SU-DHL-6 (cell line): ENCODE measurements at regions not wholly inside any gene's neighbourhood (a gene's known extent, or its start where the extent isn't known, plus 50 kb on each side); places are given as distances from the start of the nearest gene placed in this dataset.
"Not testable (repeated sequence)": the region's sequence is repeated elsewhere in the genome, so short reads cannot be mapped to it uniquely, and the experiment has no call there.

Experiments
- H2AFZ ChIP-seq: fragments of 200-600 bp; sonication (generic); 2 replicates; pipeline ENCODE4 v1.6.1; 2014; ENCODE audit warnings: low read depth, mild to moderate bottlenecking, moderate library complexity, mixed read lengths, antibody characterized with exemption, low read length; ENCODE audit not compliant: severe bottlenecking
- H3F3A ChIP-seq: fragments of 200-600 bp; shearing (Covaris generic); 2 replicates; pipeline ENCODE4 v1.6.0; 2016; ENCODE audit warnings: antibody characterized with exemption, mild to moderate bottlenecking; ENCODE audit not compliant: insufficient read depth
- H3K27ac ChIP-seq: fragments of 200-600 bp; sonication (generic); 2 replicates; pipeline ENCODE4 v1.5.1; 2016; ENCODE audit warnings: low read depth, mild to moderate bottlenecking, low read length, moderate library complexity, mixed read lengths
- H3K27me3 ChIP-seq: fragments of 200-600 bp; sonication (generic), shearing (Covaris generic); 2 replicates; pipeline ENCODE4 v1.6.0; 2014; ENCODE audit warnings: mild to moderate bottlenecking, low read length
- H3K36me3 ChIP-seq: fragments of 200-600 bp; sonication (generic); 2 replicates; pipeline ENCODE4 v1.6.1; 2014; ENCODE audit warnings: mild to moderate bottlenecking, low read length, mixed read lengths
- H3K4me2 ChIP-seq: fragments of 300-600, 200-600 bp; shearing (Covaris generic), sonication (generic); 2 replicates; pipeline ENCODE4 v1.6.0; 2014; ENCODE audit warnings: low read length, low read depth, mild to moderate bottlenecking; ENCODE audit not compliant: poor library complexity, severe bottlenecking
- H3K4me3 ChIP-seq: fragments of 200-600 bp; sonication (generic); 2 replicates; pipeline ENCODE4 v1.5.1; 2014; ENCODE audit warnings: antibody characterized with exemption, low read length, mild to moderate bottlenecking, mixed read lengths; ENCODE audit not compliant: insufficient read depth, poor library complexity, severe bottlenecking
- H3K79me2 ChIP-seq: fragments of 200-600 bp; sonication (generic); 2 replicates; pipeline ENCODE4 v1.6.1; 2014; ENCODE audit warnings: mild to moderate bottlenecking, low read length, moderate library complexity; ENCODE audit not compliant: insufficient read depth
- H3K9ac ChIP-seq: fragments of 200-600 bp; sonication (generic); 2 replicates; pipeline ENCODE4 v1.7.0; 2014; ENCODE audit warnings: mild to moderate bottlenecking, low read length
- H3K9me2 ChIP-seq: fragments of 200-600 bp; sonication (generic); replicated peaks from 2 replicates; pipeline ENCODE4 v1.6.1; 2014; ENCODE audit warnings: low read length; ENCODE audit not compliant: insufficient read depth
- H3K9me3 ChIP-seq: fragments of 200-600 bp; sonication (generic); 2 replicates; pipeline ENCODE4 v1.6.1; 2014; ENCODE audit warnings: low read length, mixed read lengths; ENCODE audit not compliant: insufficient read depth
- H4K20me1 ChIP-seq: fragments of 200-600 bp; sonication (generic); 2 replicates; pipeline ENCODE4 v1.6.1; 2014; ENCODE audit warnings: low read depth, mild to moderate bottlenecking, antibody characterized with exemption, low read length, moderate library complexity, mixed read lengths

DNA sequence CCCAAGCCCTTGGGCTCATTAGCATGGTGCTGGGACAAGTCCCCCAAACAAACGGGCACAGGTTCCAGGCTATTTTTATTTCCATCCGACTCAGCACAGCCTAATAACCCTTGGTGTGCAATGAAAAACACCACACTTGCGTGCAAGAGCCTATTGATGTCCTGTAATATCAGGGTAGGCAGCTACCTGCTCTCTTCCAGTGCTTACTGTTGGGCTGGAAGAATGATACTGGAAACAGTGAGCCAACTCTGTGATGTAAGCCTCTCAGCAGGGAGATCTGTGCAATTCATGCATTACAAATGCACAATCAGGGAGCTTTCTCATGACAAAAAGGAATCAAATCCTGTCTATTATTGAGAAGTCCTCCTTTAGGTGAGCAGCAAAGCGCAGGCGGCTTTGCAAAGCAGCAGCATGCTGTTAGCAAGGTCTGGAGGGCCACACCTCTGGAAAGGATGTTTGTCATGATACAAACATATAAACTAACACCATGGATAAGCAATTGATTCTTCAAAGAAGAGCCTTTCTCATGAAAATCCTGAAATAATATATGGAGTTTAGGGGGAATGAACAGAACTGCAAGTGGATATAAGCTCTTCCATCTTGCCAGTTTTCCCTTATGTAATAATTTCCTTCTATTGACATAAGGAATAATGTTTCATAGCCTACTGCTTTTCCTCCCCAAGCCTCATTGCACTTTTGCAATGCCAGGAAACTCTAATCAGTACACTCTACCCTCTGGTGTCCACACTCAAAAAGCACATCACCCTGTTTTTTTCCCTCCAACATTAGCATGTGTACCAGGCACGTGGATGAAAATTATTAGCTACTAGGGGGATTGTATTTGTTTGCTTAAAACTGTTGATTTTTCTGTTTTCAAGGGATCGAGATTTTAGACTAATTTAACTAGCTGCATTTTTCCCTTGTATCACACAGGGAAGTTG is 151.1 kb downstream of the ATP6V0E2 start:
- H4K20me1 ChIP-seq, H3F3A ChIP-seq, H2AFZ ChIP-seq, H3K4me2 ChIP-seq, H3K9ac ChIP-seq, H3K36me3 ChIP-seq, H3K27me3 ChIP-seq, H3K9me2 ChIP-seq, H3K27ac ChIP-seq, H3K79me2 ChIP-seq, H3K9me3 ChIP-seq, H3K4me3 ChIP-seq: not testable (repeated sequence)

DNA sequence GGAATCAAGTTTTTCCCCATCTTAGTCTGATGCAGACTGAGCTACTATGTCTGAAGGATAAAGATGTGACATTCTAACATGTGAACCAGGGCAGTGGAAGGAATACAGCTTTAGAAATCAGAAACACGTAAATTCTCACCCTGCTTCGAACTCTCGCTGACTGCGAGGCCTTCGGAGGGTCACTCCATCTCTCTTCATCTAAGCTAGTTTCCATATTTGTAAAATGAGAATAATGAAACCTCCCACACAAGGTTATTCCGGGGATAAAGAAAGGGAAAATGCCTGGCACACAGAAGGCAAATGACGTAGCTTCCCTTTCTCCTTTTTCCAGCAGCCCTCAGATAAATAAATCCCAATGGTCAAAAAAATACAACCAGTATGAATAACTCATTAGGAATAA is 152.0 kb downstream of the ATP6V0E2 start:
- H3K27me3 ChIP-seq, H3K36me3 ChIP-seq, H4K20me1 ChIP-seq, H3K79me2 ChIP-seq, H2AFZ ChIP-seq, H3K9me2 ChIP-seq, H3F3A ChIP-seq, H3K9ac ChIP-seq, H3K4me3 ChIP-seq, H3K27ac ChIP-seq, H3K9me3 ChIP-seq, H3K4me2 ChIP-seq: not testable (repeated sequence)

DNA sequence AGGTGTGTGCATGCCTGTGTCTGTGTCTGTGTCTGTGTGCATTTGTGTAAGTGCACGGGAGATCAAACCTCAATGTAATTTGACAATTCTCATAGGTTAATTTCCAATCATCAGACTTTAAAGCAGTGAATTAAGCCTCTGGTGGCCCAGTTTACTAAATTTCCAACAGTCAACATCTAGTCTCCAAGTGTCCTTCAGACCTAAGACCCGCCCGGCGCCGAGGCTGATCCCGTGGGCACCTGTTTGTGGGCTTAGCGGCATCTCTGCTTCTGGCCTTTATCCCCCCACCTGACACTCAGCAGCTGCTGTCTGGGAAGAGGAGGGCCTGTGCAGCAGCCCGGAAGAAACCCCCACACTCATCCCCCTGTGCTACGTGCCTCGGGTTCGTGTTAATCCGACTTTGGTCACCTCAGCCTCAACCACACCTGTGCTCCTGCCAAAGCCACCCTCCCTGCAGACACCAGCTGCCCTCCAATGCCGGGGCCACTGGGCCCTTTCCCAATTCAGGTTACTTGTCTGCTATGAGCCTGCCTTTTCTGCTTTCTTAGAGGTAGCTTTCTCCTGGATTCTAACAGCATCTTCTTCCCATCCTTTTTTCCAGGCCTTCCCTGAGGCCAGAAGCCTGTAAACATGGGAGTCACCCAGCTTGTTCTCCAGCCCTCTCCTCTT is 154.7 kb downstream of the ATP6V0E2 start:
- not testable (repeated sequence) for H3K27ac ChIP-seq, H3K4me2 ChIP-seq, H4K20me1 ChIP-seq, H3K9ac ChIP-seq, H3K9me3 ChIP-seq, H3K27me3 ChIP-seq, H3K4me3 ChIP-seq, H3F3A ChIP-seq, H3K9me2 ChIP-seq, H2AFZ ChIP-seq, H3K79me2 ChIP-seq, H3K36me3 ChIP-seq

DNA sequence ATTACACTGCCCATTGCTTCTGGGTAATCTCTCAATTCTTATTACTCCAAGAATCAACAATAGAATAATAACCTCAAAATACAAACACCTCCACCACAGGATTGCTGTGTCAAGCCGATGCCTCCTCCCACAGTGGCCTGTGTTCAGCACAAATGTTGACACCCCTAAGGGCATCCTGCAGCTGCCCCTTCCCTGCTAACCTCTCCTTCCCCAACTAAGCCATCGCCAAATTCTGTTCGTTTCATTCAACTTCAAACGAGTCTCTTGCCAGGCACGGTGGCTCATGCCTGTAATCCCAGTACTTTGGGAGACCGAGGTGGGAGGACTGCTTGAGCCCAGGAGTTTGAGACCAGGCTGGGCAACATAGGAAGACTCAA is 155.2 kb downstream of the ATP6V0E2 start:
- not testable (repeated sequence) for H4K20me1 ChIP-seq, H3K27me3 ChIP-seq

GRCh38 chr7:150031733-150032132 is 158.0 kb downstream of the ATP6V0E2 start:
- not testable (repeated sequence) for H3K4me3 ChIP-seq, H3K4me2 ChIP-seq, H2AFZ ChIP-seq, H3K27me3 ChIP-seq, H3K79me2 ChIP-seq, H4K20me1 ChIP-seq, H3K36me3 ChIP-seq, H3K27ac ChIP-seq, H3K9me3 ChIP-seq, H3F3A ChIP-seq, H3K9ac ChIP-seq, H3K9me2 ChIP-seq

More for the DNA sequence above, 155.2 kb downstream of the ATP6V0E2 start:
- not testable (repeated sequence) for H3F3A ChIP-seq, H3K79me2 ChIP-seq, H3K9me3 ChIP-seq, H2AFZ ChIP-seq, H3K36me3 ChIP-seq, H3K9me2 ChIP-seq, H3K27ac ChIP-seq, H3K4me2 ChIP-seq, H3K9ac ChIP-seq, H3K4me3 ChIP-seq

GRCh38 chr7:150033711-150034110 is 159.9 kb downstream of the ATP6V0E2 start:
- H3K9me3 ChIP-seq, H3K9ac ChIP-seq, H3K9me2 ChIP-seq, H3K27ac ChIP-seq, H4K20me1 ChIP-seq, H3K4me2 ChIP-seq, H3K27me3 ChIP-seq, H3F3A ChIP-seq, H2AFZ ChIP-seq, H3K36me3 ChIP-seq, H3K79me2 ChIP-seq, H3K4me3 ChIP-seq: not testable (repeated sequence)

DNA sequence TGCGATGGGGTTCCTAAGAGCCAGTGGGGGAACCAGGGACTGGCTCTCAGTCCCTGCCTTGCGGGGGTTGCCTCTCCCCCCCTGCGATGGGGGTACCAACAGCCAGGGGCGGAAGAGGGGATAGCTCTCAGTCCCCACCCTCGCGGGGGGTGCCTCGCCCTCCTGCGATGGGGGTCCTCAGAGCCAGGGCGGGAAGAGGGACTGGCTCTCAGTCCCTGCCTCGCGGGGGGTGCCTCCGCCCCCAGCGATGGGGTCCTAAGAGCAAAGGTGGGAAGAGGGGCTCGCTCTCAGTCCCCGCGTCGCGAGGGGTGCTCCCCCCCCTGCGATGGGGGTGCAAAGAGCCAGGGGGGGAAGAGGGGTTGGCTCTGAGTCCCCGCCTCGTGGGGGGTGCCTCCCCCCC is 162.0 kb downstream of the ATP6V0E2 start:
- H3K4me2 ChIP-seq, H3K9me3 ChIP-seq, H3K27ac ChIP-seq, H3K27me3 ChIP-seq, H3K9ac ChIP-seq, H4K20me1 ChIP-seq, H3K79me2 ChIP-seq, H3K4me3 ChIP-seq, H3F3A ChIP-seq, H2AFZ ChIP-seq, H3K9me2 ChIP-seq, H3K36me3 ChIP-seq: not testable (repeated sequence)

DNA sequence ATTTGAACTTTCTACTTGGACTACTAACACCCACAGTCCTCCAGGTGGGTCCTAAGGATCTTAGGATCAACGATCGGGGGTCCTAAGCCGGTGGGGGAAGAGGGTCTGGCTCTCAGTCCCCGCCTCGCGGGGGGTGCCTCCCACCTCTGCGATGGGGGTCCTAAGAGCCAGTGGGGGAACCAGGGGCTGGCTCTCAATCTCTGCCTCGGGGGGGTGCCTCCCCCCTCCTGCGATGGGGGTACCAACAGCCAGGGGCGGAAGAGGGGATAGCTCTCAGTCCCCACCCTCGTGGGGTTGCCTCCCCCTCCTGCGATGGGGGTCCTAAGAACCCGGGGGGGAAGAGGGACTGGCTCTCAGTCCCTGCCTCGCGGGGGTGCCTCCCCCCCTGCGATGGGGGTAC is 165.3 kb downstream of the ATP6V0E2 start:
- not testable (repeated sequence) for H2AFZ ChIP-seq, H3K9ac ChIP-seq, H3F3A ChIP-seq, H3K9me2 ChIP-seq, H3K36me3 ChIP-seq, H3K4me2 ChIP-seq, H3K9me3 ChIP-seq, H3K27ac ChIP-seq, H3K79me2 ChIP-seq, H4K20me1 ChIP-seq, H3K27me3 ChIP-seq, H3K4me3 ChIP-seq
